Ovary (tissue), 7 donors: ENCODE measurements at regions not wholly inside any gene's neighbourhood (a gene's known extent, or its start where the extent isn't known, plus 50 kb on each side); places are given as distances from the start of the nearest gene placed in this dataset.
A peak's percentile ranks its signal among the peaks of the same experiment; 100 is the strongest.

Experiments used
- DNase-seq, 5 donors: peaks; one replicate each; pipeline ENCODE4 v3.0.0-alpha.2; 2019 to 2020
- H3K27ac ChIP-seq, 2 donors: fragments of 200-600 bp; one replicate each; pipeline versions ENCODE4 v1.5.1 to v1.8.0; 2019 to 2022
- H3K27me3 ChIP-seq: fragments of 200-600 bp; one replicate; pipeline ENCODE4 v1.8.0; 2022
- H3K36me3 ChIP-seq: fragments of 200-600 bp; sonication (generic); one replicate; pipeline ENCODE4 v1.5.1; 2019
- H3K4me1 ChIP-seq: one replicate; pipeline ENCODE4 v1.8.1; 2013; ENCODE audit warnings: mild to moderate bottlenecking, moderate library complexity; ENCODE audit not compliant: insufficient read depth
- H3K4me3 ChIP-seq: fragments of 200-600 bp; sonication (generic); one replicate; pipeline ENCODE4 v1.5.1; 2017
- H3K9me3 ChIP-seq, 2 donors: fragments of 200-600 bp in 1 of 2; sonication (generic) in 1 of 2; one replicate each; pipeline versions ENCODE4 v1.5.1 to v1.8.1; 2013 to 2019; ENCODE audit warnings: mild to moderate bottlenecking in 1 of 2, moderate library complexity in 1 of 2
- EP300 ChIP-seq: sonication (generic); formaldehyde crosslinking; IDR thresholded peaks from one replicate; pipeline ENCODE4 v1.6.1; 2017; ENCODE audit warnings: antibody characterized with exemption
- POLR2A ChIP-seq: fragments of 450-650 bp; IDR thresholded peaks from one replicate; pipeline ENCODE4 v1.6.1; 2017; ENCODE audit warnings: antibody characterized with exemption, mild to moderate bottlenecking, moderate library complexity
- WGBS, 3 donors: extraction: QIAGEN DNeasy Blood & Tissue Kit in 1 of 3; methylation state at CpG; one replicate each; pipeline versions ENCODE4 v1.1.5 to v1.1.7; 2013 to 2017; 5-methylcytosine and 5-hydroxymethylcytosine counted together
- intact Hi-C, 4 donors: fragments of 100-400 bp; cut with DNase I; formaldehyde crosslinking; loops; one replicate each; pipeline versions ENCODE4 v1.11.0 to v1.15.1; 2022 to 2023
- TF ChIP-seq, protein P1 (sequence below), 3 donors: fragments of 450-650 bp in 2 of 3; fragments of 200-600 bp in 1 of 3; IDR thresholded peaks; one replicate each; pipeline versions ENCODE4 v1.5.1 to v1.8.0; 2016 to 2022; ENCODE audit warnings: antibody characterized with exemption in 3 of 3, mild to moderate bottlenecking in 1 of 3
- donor health status: DM: no; HTN: no; CAD: no; lungs with moderate emphysema.
- donor health status: DM: no; HTN: no; CAD: no.
- donor health status: Bipolar disorder and iron deficiency.
- donor health status: DM: no; HTN: no; CAD: no.
- donor health status: DM: yes; HTN: yes; CAD: no.

DNA sequence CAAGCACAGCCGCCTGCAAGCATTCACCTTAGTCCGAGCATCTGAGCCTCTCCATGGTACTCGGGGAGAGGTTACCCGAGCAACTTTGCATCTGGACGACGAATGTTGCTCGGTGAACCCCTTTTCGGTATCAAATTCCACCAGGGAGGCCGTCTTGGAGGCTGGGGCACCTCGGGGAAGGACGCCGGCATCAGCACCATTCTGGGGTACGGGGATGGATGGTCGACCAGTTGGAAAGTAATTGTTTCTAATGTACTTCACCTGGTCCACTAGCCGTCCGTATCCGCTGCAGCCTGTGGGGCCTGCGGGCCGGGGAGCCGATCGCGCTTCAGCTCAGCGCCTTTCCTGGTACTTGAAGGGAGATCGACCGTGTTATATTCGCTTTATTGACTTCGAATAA, 161.7 kb upstream of the RTL1 start:
- peak in 2 of 5 donors; percentile 13 to 30 for DNase-seq
- H3K4me1 ChIP-seq: no peaks in the 10 kb centered on the region
- WGBS, 3 donors: 93 to 96% (median 95%) methylated on average over 27 of the region's 27 CpGs

DNA sequence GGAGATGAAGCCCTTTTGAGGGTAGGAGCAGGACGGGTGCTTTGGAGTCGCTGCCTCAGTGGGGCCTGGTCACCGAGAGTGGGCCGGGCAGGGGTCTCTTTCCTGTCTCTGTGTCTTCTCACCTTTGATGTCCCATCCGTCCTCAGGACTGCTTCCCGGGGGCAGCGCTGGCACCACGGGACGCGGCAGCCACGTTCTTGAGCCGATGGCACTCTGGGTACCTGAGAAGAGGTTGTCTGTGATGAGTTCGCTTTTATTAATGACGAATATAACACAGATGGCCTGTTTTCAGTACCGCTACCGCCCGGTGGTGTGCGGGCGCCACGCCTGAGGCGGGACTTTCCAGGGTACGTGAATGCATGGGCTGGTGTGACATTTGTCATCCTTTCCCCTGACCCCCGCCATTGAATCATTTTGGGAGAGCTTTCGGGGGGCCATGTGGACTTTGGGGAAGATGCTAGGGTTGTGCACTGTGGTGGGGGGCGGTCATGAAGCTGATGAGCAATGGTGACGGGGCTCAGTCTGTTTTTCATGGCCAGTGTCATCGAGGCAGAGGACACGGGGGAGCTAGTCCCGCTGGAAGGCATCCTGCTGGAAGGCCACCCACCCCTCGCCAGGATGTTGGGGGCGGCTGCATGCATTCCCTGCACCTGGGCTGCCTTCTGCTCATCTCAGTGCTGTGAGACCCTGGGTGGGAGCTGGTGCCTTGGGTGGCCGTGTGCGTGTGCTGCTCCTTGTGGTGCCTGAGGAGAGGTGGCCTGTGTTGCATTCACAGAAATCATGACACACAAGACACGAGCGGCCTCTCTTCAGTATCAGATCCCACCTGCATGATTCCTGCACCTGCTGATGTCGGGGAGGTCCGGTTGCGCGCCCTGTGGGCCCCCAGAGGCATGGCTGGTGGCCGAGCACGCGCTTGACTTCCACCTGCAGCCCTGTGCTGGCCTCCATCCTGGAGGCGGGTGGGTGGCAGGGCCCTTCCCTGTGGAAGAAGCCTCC, 162.5 kb upstream of the RTL1 start:
- Histone ChIP-seq H3K4me3 (no peak overlapping the region), H3K36me3 (no peaks in the 10 kb centered on the region), H3K27ac (no peak overlapping the region), H3K4me1 (no peaks in the 10 kb centered on the region), H3K9me3 (no peaks in the 10 kb centered on the region), H3K27me3 (no peaks in the 10 kb centered on the region)
- TF ChIP-seq, protein P1, sequence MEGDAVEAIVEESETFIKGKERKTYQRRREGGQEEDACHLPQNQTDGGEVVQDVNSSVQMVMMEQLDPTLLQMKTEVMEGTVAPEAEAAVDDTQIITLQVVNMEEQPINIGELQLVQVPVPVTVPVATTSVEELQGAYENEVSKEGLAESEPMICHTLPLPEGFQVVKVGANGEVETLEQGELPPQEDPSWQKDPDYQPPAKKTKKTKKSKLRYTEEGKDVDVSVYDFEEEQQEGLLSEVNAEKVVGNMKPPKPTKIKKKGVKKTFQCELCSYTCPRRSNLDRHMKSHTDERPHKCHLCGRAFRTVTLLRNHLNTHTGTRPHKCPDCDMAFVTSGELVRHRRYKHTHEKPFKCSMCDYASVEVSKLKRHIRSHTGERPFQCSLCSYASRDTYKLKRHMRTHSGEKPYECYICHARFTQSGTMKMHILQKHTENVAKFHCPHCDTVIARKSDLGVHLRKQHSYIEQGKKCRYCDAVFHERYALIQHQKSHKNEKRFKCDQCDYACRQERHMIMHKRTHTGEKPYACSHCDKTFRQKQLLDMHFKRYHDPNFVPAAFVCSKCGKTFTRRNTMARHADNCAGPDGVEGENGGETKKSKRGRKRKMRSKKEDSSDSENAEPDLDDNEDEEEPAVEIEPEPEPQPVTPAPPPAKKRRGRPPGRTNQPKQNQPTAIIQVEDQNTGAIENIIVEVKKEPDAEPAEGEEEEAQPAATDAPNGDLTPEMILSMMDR (IDR thresholded peaks at IDR 0.05): no peak
- TF ChIP-seq POLR2A (no peak), EP300 (no peak)
- intact Hi-C loops: no loop called here
- peak in 3 of 5 donors; percentile 11 to 25 (median 14) for DNase-seq
- WGBS, 3 donors: 92 to 94% (median 94%) methylated on average over 43 of the region's 43 CpGs

More for the DNA sequence above, 161.7 kb upstream of the RTL1 start:
- Histone ChIP-seq H3K27me3 (no peaks in the 10 kb centered on the region), H3K9me3 (no peaks in the 10 kb centered on the region), H3K27ac (no peak overlapping the region), H3K4me3 (no peak overlapping the region), H3K36me3 (no peaks in the 10 kb centered on the region)
- intact Hi-C loops: no loop called here
- no peak for TF ChIP-seq POLR2A
- TF ChIP-seq EP300: no peak
- TF ChIP-seq, protein P1 (IDR thresholded peaks at IDR 0.05): no peak

DNA sequence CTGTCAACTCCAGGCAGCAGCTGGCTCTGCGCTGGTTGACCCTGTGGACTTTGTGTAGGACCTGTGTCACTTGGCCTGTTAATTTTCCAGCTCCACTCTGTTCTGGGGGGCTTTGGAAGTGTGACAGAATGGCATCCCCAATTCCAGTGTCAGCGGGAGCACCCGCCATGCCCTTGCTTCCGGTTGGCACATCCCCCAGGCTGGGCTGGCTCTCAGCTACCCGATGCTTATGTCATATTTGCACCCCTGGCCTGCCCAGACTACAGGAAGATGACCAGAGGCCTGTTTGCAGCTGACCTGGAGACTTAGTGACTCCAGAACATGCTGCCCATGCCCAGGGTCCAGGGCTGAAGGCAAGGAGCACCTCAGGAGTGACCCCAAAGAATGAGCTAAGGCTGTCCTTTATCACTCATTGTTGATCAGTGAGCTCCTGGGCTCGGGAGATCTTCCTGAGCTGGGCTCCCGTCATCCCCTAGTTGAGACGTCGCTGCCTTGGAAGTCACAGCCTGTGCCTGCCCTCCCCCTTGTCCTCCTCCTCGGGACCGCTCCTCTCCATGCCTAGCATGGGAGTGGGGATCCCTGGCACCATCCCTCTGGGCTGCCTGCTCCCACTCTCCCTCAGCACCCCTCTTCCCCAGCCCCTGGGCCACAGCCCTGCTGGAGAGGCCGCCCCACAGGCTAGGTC, 163.4 kb upstream of the RTL1 start:
- H3K36me3 ChIP-seq: no peaks in the 10 kb centered on the region
- 83 to 89% (median 84%) methylated on average over 12 of the region's 12 CpGs for WGBS, 3 donors
- H3K27ac ChIP-seq: no peak overlapping the region
- H3K4me3 ChIP-seq: no peak overlapping the region
- no peaks in the 10 kb centered on the region for H3K9me3 ChIP-seq
- H3K4me1 ChIP-seq: no peaks in the 10 kb centered on the region
- peak in 4 of 5 donors; percentile 6 to 25 (median 14) for DNase-seq
- no peaks in the 10 kb centered on the region for H3K27me3 ChIP-seq
- intact Hi-C loops: no loop called here
- TF ChIP-seq POLR2A (no peak), EP300 (no peak)
- TF ChIP-seq, protein P1 (IDR thresholded peaks at IDR 0.05): no peak

DNA sequence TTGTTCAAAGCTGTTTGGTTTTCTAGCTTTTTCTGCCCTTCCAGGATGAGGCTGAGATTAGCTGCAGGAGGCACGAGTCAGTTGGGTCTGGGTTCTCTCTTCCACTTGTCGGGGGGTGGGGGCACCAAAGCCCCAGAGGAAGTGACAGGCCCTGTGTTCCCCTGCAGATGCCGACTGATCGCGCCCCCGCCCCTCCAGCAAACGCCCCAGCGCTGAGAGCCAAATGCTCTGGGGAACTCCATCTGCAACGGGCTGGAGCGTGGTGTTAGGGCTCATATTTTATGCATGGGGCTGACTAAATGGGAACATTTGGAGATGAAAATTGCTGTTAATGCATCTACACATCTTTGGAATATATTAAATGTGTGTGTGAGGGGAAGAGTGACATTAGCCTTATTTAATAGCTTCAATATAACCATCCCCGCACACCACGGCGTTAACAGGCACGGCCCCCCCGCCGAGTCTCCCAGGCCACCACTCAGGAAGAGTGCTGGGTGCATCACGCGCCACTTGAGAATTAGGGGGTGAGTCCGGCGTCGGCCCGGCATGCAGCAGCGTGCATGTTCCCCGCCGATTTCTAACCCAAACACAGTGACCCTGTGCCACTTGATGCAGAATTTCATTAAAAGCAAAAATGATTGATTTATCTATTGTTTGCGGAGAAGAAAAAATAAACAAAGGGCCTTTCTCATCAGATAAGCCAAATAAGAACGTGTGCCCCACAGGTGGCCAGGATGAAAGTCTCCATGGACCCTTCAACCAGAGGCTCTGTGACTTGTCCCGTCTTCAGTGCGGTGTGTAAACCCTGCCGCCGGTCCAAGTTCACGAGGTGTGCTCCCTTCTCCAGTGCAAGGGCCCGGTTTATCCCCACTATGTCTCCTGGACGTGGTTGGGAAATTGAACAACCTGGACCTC, 165.0 kb upstream of the RTL1 start:
- Histone ChIP-seq H3K4me1 (no peaks in the 10 kb centered on the region), H3K4me3 (no peak overlapping the region), H3K27ac (no peak overlapping the region), H3K36me3 (no peaks in the 10 kb centered on the region), H3K27me3 (no peaks in the 10 kb centered on the region), H3K9me3 (no peaks in the 10 kb centered on the region)
- intact Hi-C loops: no loop called here
- WGBS, 3 donors: 75 to 81% (median 80%) methylated on average over 34 of the region's 34 CpGs
- peak; percentile 7 to 24 (median 8) for DNase-seq
- no peak for TF ChIP-seq POLR2A
- TF ChIP-seq, protein P1 (IDR thresholded peaks at IDR 0.05): no peak
- TF ChIP-seq EP300: no peak
